Gastrocnemius medialis (tissue), 4 donors: ENCODE measurements at regions not wholly inside any gene's neighbourhood (a gene's known extent, or its start where the extent isn't known, plus 50 kb on each side); places are given as distances from the start of the nearest gene placed in this dataset.

Experiments used
- CTCF ChIP-seq, 5 experiments: fragments of 450-650 bp in 3 of 5; fragments of 200-600 bp in 2 of 5; sonication (generic) in 2 of 5; IDR thresholded peaks in 4 of 5; conservative IDR thresholded peaks in 1 of 5; 1 replicate in 4 of 5; 2 replicates in 1 of 5; pipeline ENCODE4 v1.5.1; 2016 to 2019; ENCODE audit warnings: antibody characterized with exemption in 5 of 5, mild to moderate bottlenecking in 3 of 5, moderate library complexity in 3 of 5
- POLR2A ChIP-seq, 2 donors: fragments of 450-650 bp; IDR thresholded peaks; one replicate each; pipeline ENCODE4 v1.6.1; 2017; ENCODE audit warnings: antibody characterized with exemption in 2 of 2, mild to moderate bottlenecking in 2 of 2, moderate library complexity in 2 of 2

- TF ChIP-seq POLR2A (IDR thresholded peaks at IDR 0.05), result no peak
- no peak for TF ChIP-seq CTCF (IDR thresholded peaks at IDR 0.05 in 4 of 5, conservative IDR thresholded peaks at IDR 0.05 in 1 of 5)
These were observed 305.3 kb upstream of the RGS17 start for GRCh38 chr6:153436351-153436750.
